HG03558 (cell line): ENCODE measurements at regions not wholly inside any gene's neighbourhood (a gene's known extent, or its start where the extent isn't known, plus 50 kb on each side); places are given as distances from the start of the nearest gene placed in this dataset.

ENCODE experiments used
- ATAC-seq: cut with Tn5 transposase; IDR thresholded peaks from one replicate; pipeline ENCODE4 v1.9.1; 2021; ENCODE audit warnings: moderate number of reproducible peaks; ENCODE audit not compliant: unreplicated experiment; ENCODE audit errors: extremely low read depth

DNA sequence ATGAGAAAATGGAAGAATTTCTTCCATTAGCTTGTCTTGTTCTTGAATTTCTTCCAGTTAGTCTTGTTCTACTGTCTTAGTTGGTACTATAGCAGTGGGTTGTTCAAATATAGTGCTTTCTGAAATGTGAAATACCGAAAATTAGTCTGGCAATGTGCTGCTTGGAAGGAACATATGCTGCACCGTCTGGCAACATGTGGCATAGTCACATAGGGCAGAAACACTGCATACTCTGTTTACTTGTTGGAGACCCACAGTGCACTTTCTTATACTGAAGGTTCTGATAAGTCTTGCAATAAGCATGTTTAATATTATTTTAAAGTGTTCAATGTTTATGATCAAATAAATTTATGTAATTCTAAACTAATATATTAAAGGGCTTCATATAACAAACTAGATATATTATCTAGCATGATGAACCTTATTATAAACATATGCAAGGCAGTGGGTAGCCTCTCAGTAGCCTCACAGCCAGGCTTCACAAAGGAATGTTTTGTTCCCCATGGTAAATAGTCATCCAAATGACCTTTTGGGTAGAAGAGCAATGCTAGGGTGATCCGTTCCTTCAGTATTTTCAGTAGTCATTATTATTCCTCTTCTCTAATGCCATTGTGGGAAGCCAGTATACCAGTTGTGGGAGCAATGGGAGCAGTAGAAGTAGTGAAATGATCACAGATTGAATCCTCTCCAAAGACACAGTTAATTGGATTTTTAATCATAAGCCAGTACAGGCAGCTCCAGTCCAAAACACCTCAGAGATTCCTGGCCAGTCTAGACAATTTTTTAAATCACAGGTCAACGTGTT lies 1106.7 kb downstream of the DTWD2 start:
- no peak for ATAC-seq

DNA sequence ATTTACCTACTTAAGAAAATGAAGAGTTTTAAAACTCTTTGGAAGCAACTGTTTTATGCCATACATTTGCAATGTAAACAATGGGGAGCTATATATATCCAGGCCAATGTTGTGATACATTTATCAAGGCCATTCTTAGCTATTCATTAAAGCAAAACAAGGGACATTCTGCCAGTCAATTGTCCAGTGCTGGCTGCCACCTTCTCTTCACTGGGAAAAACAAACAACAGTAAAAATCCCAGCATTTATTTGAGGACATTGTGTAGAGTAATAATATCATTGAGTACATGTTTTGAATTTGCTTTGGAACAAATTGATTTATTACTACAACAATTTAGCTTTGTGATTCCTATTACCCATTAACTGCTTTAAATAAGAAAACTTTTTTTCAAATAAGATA lies 1107.4 kb downstream of the DTWD2 start:
- ATAC-seq = no peak

DNA sequence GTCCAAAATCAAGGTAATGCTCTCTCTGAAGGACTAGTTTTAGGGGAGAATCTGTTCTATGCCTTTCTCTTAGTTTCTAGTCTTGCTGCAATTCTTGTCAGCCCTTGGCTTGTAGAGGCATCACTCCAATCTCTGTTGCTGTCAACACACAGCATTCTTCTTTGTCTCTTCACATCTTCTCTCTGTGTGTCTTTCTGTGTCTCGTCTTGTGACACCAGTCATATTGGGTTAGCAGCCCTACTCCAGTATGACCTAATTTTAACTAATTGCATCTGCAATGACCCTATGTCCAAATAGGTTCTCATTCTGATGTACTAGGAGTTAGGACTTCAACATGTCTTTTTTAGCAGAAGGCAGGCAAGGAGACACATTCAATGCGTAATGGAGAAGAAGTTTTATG lies 1110.6 kb downstream of the DTWD2 start:
- no peak for ATAC-seq

DNA sequence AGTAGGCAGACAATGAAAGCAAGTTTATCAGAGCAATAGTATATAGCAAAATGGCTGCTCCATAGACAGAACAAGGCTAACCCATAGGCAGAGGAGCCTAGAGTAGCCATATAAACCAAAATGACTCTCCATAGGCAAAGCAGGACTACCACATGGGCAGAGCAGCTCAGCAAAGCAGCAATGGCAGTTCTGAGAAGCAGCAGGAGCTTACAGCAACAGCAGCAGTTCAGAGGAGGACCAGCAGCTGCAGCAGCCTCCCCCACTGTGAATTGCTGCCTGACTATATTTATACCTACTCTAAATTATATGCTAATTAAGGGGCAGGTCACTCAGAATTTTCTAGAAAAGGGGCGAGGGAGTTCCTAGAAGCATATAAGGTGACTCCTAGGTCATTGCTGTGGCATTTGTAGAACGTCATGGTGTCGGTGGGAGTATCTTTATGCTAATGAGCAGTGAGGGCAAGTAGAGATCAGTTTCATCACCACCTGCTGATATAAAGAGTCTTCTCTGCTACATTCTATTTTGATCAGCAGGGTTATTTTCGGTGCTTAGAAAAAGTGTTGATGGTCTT lies 1115.5 kb downstream of the DTWD2 start:
- no peak for ATAC-seq

DNA sequence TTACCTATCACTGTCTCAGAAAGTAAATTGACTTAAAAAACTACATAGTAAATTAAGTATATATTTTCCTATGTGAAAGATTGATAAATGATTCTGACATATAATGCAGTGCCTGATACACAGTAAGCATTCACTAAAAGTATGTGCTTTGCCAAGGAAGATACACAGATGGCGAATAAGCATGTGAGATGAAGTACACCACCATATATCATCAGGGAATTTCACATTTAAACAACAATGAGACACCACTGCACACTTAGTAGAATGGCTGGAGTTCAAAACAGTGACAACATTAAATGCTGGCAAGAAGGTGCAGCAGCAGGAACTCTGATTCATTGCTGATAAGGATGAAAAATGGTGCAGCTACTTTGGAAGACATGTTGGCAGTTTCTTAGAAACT lies 1118.8 kb downstream of the DTWD2 start:
- ATAC-seq = no peak

DNA sequence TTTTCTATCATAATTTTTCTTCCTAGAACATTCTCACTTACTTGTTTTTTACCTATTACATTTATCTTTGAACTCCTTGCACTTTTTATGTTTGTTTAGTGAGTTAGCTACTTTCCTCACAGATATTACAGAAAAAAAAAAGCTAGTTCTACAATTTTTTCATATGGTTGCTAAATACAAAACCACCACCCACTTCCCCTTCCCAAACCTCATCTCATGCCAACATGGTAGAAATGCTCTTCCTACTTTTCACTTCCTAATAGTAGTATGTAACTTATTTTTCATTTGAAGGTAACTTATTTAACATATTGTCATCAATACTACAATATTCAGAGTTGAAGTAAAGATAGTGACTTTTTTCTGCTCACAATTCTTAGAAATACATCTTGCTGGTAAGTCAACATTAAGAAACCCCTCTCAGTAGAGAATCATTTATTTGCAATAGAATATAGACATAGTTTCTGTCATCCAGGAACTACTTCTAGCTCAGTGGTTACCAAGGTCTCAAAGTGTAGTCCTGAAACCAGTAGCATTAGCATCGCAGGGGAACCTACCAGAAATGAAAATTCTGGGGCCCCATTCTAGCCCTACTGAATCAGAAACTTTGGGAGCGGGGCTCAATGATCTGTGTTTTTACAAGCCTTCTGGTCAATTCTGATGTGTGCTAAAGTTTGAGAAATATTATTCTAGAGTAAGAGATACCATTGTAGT lies 1124.6 kb downstream of the DTWD2 start:
- no peak for ATAC-seq

DNA sequence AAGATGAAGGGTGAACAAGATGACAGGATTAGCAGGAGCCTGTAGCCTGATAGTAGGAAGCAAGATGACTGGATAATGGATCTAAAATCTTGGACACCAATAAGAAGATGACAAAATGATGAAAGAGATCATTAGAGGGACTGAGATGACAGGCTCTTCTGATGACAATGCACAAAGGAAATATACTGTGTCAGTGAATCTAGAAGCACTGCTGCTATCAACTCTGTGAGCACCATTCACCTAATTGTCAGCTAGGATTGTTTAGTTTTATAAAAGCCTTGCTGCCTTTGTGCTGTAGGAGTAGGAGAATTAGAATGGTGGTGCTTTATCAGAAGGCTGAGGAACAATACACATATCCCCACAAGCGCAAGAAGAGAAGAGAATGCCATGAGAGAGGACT lies 1127.8 kb downstream of the DTWD2 start:
- ATAC-seq = no peak

DNA sequence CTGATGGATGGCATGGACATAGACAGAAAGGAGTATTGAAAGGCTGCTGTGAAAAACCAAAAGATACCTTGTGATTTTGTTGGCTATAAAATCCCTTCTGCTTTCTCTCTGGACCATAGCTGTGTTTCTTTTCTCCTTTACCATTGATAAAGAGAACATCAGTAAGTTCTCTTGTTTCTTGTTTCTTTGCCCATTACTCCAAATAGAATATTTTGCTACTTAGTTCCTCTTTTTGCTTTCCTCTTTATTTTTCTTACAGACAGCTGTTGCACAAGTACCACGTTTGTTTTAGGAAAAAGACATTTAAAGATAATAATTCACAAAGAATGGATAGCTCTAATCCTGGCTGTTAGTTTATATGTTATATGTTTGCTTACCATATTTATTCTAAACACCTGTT lies 1129.2 kb downstream of the DTWD2 start:
- no peak for ATAC-seq

DNA sequence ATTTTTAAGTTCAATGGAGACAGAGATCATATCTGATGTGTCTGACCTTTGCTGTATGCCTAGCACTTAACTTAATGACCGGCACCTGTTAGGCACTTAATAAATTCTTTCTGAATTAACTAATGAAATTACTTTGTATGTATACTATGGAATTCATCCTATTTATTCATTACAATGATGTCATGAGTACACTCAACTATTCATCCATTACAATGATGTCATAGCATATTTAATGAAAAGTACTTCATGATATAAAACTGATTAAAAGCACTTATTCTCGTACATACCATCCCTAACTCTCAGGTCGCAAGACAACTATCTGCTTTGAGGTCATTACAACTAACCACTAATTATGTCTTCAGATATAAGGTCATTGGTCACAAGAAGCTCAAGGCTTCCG lies 1131.6 kb downstream of the DTWD2 start:
- no peak for ATAC-seq

DNA sequence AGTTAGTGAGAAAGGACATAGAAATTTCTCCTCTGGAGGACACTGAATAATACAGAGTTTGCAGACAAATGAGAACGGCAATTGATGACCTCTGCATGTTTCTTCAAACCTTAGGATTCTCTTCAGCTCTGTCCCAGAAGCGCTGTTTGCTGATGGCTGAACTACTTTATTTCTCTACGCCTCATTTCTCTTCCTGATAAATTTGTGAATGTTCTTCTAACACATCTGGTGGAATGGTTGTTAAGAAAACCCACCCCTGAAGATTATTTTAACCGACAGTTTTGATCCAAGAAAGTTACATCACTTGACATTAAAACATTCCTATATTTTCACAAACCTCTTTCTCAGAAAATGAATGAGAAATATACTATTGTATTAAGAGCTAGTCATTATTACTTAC lies 1150.6 kb downstream of the DTWD2 start:
- ATAC-seq = no peak

DNA sequence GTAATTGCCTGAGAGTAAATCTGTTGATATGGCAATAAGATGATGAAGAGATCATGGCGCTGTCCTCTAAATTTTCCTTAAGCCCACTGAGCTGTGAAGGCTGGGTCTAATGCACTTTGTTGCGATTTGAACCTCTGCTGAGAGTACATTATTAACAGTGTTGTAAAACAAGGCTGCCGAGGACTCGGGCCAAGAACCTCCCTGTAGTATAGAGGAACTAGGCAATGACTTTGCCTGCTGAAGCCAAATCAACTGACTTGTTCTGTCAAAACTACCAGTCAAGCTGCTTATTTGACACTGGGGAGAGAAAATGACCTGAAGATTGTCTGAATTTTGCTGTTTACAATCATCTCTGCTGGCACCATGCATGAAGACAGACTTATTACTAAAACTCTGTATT lies 1154.7 kb downstream of the DTWD2 start:
- no peak for ATAC-seq

DNA sequence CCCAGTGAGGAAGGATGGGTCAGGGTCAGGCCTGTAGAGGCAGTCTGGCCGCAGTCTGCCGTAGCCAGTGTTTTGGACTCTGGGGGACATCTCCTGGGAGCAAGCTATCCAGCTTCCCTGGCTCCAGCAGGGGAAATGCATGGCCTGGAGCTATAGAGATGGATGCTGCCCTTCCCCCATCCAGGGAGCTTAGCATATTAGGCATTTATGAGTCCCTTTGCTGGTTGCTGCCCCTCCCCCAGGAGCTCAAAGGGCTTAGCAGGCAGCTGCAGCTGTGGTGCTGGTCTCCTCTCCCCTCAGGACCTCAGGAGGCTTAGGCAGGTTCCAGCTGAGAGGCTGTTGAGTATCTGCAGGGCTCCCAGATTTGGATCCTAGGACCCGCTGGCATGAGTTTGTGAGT lies 1158.7 kb downstream of the DTWD2 start:
- ATAC-seq = no peak

DNA sequence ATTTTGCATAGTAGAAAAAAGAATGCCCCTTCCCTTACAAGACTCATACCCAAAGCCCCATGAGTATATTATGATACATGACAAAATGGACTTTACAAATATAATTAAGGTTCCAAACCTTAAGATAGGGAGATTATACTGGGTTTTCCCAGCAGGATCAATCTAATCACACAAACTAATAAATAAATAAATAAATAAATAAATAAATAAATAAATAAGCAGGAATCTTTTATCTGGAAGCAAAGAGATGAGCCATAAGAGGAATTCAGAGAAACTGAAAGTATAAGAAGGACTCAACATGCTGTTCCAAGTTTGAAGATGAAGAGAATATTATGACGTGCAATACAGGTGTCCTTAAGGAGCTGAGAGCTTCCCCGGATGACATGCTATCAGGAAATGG lies 1174.5 kb downstream of the DTWD2 start:
- no peak for ATAC-seq

DNA sequence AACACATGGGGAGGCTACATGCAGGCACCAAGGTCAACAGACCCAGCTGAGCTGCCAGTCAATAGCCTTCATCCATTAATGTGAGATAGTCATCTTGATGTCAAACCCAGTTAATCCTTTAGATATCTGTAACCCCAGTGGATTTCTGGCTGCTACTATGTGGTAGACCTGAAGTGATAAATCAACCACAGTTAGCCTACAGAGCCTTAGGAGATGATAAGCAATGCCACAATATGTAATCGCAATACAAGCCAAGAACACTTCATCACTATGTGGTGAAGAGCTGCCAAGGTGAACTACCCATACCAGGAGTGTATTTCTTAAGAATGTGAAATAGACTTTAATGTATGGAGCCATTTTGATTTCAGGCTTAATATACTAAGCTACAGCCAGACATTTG lies 1175.5 kb downstream of the DTWD2 start:
- ATAC-seq = no peak

DNA sequence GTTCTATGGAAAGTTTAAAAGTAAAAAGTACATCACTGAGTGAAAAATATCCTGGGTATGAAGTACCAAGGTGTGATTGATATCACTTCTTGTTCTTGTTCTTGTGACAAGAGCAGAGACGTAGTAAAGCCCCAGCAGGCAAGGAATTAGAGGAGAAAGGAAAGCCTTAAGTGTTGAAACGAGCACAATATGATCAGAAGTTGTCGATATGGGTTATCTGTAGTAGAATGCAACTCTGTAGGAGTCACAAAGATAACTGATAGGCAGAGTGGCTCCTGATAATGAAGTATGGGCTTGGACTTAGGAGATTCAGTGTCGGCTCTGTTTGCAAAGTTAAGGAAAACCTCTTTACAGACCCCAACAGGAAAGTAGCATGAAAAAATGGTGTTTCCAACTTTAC lies 1179.1 kb downstream of the DTWD2 start:
- no peak for ATAC-seq

DNA sequence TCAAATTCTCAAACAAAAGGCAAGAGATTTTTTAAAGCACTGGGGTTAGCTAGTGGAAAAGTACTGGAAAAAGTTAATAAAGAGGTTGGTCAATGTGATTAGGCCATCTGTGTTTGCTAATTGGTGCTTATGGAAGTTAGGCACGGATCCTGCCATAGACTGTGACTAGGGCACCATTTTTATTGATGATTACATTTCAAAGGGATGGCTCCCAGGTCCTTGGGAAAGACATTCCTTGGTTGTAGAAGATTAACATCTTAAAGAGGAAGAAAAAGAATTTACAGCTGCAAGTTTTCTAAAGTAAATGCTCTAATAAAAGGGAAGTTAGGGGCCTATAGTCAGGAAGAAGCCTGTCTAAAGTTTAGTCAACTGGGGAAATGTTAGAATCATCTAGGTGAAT lies 1183.3 kb downstream of the DTWD2 start:
- no peak for ATAC-seq

DNA sequence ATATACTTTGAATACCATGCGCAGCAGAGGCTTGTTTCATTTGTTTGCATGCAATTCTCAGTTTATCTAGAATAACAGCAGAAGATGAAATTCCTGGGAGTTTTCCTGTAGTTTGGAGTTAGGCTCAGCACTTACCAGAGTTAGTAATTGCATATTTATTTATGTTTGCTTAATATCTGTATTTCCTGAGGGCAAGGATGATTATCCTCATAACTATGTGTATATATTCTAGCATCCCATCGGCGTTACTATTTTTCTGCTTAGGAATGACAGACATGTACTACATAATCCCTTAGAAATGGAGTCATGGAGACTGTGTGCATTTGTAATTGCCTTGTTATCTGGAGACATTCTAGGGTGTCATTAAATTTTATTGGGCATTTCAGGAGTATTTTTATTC lies 1184.8 kb downstream of the DTWD2 start:
- ATAC-seq = no peak

DNA sequence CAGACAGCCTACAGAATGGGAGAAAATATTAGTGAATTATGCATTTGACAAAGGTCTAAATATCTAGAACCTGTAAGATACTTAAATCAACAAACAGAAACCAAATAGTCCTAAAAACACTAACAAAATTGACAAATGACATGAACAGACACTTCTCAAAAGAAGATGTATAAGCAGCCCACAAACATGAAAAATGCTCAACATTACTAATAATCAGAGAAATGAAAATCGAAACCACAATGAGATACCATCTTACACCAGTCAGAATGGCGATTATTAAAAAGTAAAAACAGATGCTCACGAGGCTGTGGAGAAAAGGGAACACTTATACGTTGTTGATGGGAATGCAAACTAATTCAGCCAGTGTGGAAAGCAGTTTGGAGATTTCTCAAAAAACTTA lies 1186.8 kb downstream of the DTWD2 start:
- ATAC-seq = no peak

DNA sequence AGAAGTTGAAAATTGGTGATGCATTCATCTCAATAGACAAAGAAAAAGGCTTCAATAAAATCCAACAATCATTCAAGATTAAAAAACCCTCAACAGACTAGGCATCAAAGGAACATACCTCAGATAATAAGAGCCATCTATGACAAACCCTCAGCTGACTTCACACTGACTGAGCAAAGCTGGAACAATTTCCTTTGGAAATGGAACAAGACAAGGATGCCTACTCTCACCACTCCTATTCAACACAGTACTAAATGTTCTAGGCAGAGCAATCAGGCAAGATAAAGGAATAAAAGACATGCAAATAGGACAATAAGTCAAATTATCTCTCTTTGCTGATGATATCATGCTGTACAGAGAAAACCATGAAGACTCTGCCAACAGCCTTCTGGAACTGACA lies 1188.1 kb downstream of the DTWD2 start:
- no peak for ATAC-seq

DNA sequence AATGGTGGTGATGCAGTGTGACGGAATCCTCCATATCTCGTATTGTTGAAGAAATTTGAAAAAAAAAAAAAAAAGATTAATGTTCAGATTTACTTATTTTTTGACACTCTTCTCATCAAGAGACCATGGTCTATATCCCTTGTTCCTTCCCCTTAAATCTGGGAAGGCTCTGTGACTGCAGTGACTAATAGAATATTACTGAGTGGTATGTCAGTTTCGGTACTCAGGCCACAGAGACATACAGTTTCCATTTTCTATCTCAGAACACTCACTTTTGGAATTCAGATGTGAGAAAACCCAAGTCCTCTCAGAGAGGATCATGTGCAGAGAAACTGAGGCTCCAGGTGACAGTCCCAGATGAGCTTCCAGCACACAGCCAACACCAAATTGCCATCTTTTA lies 1193.5 kb downstream of the DTWD2 start:
- ATAC-seq = no peak

DNA sequence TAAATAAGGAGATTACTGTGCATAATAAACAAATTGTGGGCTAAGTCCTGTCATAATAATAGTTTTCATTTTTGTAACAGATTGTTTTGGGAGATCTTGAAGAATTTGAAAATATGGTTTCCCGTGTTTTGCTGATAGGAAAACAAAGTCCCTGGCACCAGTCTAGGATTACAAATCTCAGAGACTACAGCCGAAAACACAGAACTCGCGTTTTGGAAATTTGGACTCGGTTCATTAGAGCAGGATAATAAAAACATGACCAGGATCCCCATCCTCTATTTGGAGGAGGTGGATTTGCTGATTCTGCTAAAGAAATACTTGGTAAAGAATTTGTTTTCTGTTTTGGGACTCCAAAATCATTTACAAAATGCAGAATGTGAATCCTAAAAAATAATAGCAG lies 1194.4 kb downstream of the DTWD2 start:
- no peak for ATAC-seq

DNA sequence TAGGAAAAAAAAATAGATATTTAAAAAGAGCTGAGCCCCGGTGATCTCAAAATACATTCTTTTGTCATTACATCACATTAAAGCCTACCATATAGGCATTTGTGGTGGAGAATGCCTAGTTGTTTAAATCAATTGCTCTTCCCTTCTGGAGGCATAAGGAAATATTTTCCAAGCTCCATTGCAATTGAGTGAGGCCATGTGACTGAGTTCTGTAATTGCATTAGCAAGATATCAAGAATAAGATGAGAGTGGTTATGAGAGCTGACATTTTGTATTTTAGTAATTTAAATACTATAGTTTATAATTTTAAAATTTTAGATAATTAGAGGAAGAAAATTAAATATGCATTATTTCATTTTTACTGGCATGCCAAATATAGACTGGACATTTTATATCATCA lies 1195.9 kb downstream of the DTWD2 start:
- no peak for ATAC-seq
